ENCODE measurements at regions not wholly inside any gene's neighbourhood (a gene's known extent, or its start where the extent isn't known, plus 50 kb on each side); places are given as distances from the start of the nearest gene placed in this dataset.

DNA sequence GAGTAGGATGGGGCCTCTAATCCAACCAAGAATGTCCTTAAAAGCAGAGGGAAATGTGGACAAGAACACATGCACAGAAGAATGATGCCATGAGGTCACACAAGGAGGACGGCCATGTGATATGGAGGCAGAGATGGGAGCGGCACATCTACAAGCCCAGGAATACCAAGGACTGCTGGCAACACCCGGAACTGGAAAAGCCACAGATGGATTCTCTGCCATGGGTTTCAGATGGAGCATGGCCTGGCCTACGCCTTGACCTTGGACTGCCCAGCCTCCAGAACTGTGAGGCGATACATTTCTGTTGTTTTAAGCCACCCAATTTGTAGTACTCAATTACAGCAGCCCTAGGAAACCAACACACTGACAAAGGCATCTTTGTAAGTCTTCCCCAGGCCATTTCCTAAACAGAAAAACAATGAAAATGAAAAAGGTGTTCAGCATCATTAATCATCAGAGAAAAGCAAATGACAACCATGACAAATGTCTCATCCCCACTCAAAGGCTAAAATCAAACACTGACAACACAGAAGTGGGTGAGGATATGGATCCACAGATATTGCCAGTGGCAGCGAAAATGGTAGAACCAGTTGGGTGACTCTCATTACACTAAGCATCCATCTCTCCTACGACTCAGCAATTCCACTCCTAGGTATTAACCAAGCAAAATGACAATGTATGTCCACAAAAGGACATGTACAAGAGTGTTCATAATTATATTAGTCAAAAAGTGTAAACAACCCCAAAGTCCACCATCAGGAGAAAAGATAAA, 76.9 kb upstream of the CNEP1R1 start:
- Histone ChIP-seq H3K27me3 (no peaks in the 10 kb centered on the region), H3K4me1 (no peaks in the 10 kb centered on the region), H3K4me3 (no peak overlapping the region), H3K9me3 (no peaks in the 10 kb centered on the region), H3K36me3 (no peaks in the 10 kb centered on the region), H3K27ac (no peak overlapping the region)
- ATAC-seq = no peak
- no peak for TF ChIP-seq POLR2AphosphoS5 (IDR thresholded peaks at IDR 0.05)
- no peak for TF ChIP-seq CTCF (IDR thresholded peaks at IDR 0.05)
- no peak for TF ChIP-seq EP300 (IDR thresholded peaks at IDR 0.05)
- no peak for TF ChIP-seq POLR2A (IDR thresholded peaks at IDR 0.05)
- WGBS, 2 donors (ENCODE audit: low coverage in 1 of 2) = 87 to 94% methylated on average over 6 to 7 of the region's 7 CpGs

- no peak overlapping the region for H3K27ac ChIP-seq
- no peak overlapping the region for H3K4me3 ChIP-seq
- no peaks in the 10 kb centered on the region for H3K9me3 ChIP-seq
- no peaks in the 10 kb centered on the region for H3K4me1 ChIP-seq
- H3K36me3 ChIP-seq = no peaks in the 10 kb centered on the region
- no peak for ATAC-seq
- H3K27me3 ChIP-seq = no peaks in the 10 kb centered on the region
- TF ChIP-seq POLR2A (IDR thresholded peaks at IDR 0.05) = no peak
- no peak for TF ChIP-seq POLR2AphosphoS5 (IDR thresholded peaks at IDR 0.05)
- WGBS, 2 donors (ENCODE audit: low coverage in 1 of 2) = 88% methylated on average over 13 of the region's 16 CpGs; no CpG with 5 or more reads in 1 of the 2 donors
Measured at GRCh38 chr16:49951574-49952195, 73.3 kb upstream of the CNEP1R1 start.

DNA sequence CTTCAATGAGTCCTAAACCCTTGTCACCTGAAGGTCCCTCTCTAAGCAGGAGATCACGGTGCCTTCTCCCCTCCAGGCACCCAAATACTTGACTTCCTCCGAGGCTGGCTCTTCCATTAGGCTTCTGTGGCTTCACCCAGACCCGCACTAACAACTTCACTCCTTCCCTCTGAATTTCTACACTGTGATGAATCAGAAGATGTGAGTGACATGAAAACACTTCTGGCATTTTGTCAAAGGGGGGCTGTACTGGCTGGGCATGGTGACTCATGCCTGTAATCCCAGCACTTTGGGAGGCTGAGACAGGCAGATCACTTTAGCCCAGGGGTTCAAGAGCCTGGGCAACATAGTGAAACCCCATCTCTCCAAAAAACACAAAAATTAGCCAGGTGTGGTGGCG, 72.6 kb upstream of the CNEP1R1 start:
- Histone ChIP-seq H3K27ac (no peak overlapping the region), H3K4me1 (no peaks in the 10 kb centered on the region), H3K9me3 (no peaks in the 10 kb centered on the region), H3K4me3 (no peak overlapping the region), H3K36me3 (no peaks in the 10 kb centered on the region), H3K27me3 (no peaks in the 10 kb centered on the region)
- TF ChIP-seq EP300 (IDR thresholded peaks at IDR 0.05) (no peak), POLR2A (IDR thresholded peaks at IDR 0.05) (no peak), CTCF (IDR thresholded peaks at IDR 0.05) (no peak), POLR2AphosphoS5 (IDR thresholded peaks at IDR 0.05) (no peak)
- no peak for ATAC-seq
- 68 to 82% methylated on average over 3 of the region's 4 CpGs for WGBS, 2 donors (ENCODE audit: low coverage in 1 of 2)

DNA sequence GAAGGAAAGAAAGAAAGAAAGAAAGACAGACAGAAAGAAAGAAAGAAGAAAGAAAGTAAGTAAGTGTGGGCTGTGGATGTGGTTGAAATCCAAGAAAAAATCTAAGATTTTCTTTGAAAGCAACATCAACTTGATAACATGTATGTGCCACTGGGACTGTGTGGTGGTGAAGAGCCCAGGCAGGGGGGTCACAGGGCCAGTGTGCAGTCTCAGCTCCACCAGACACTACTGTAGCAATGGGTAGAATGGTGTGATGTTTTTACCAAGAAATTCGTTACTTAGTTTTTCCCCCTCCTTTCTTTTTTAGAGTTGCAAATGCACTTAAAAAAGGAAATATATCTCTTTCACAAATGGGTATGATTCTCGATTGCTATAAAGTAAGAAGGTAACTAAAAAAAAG, 71.9 kb upstream of the CNEP1R1 start:
- H3K4me1 ChIP-seq = peaks cover 0 to 3% (median 0%) of the 10 kb centered on the region in 3 donors
- no peak for ATAC-seq
- H3K36me3 ChIP-seq = no peaks in the 10 kb centered on the region
- H3K27me3 ChIP-seq = no peaks in the 10 kb centered on the region
- H3K9me3 ChIP-seq = no peaks in the 10 kb centered on the region
- TF ChIP-seq EP300 (IDR thresholded peaks at IDR 0.05) (no peak), CTCF (IDR thresholded peaks at IDR 0.05) (no peak), POLR2A (IDR thresholded peaks at IDR 0.05) (no peak), POLR2AphosphoS5 (IDR thresholded peaks at IDR 0.05) (no peak)
- no peak overlapping the region for H3K27ac ChIP-seq
- 44 to 60% methylated on average over 2 of the region's 2 CpGs for WGBS, 2 donors (ENCODE audit: low coverage in 1 of 2)
- no peak overlapping the region for H3K4me3 ChIP-seq

DNA sequence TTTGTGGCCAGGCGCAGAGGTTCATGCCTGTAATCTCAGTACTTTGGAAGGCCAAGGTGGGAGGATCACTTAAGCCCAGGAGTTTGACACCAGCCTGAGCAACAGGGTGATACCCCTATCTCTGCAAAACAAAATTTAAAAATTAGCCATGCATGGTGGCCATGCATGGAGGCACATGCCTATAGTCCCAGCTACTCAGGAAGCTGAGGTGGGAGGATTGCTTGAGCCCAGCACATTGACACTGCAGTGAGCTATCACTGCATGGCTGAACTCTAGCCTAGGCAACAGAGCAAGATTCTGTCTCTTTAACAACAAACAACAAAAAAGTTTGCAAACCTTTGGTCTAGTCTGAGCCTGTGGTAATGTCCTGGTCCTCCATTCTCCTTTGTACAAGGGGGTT, 69.2 kb upstream of the CNEP1R1 start:
- Histone ChIP-seq H3K4me3 (no peak overlapping the region), H3K27ac (no peak overlapping the region), H3K27me3 (no peaks in the 10 kb centered on the region), H3K9me3 (no peaks in the 10 kb centered on the region), H3K36me3 (no peaks in the 10 kb centered on the region), H3K4me1 (peaks cover 0 to 9% (median 0%) of the 10 kb centered on the region in 3 donors)
- TF ChIP-seq CTCF (IDR thresholded peaks at IDR 0.05) = no peak
- TF ChIP-seq POLR2AphosphoS5 (IDR thresholded peaks at IDR 0.05) = no peak
- TF ChIP-seq POLR2A (IDR thresholded peaks at IDR 0.05) = no peak
- TF ChIP-seq EP300 (IDR thresholded peaks at IDR 0.05) = no peak
- WGBS, 2 donors (ENCODE audit: low coverage in 1 of 2) = 80 to 100% methylated on average over 1 of the region's 1 CpG
- ATAC-seq = no peak
